HL-60 (cell line): ENCODE measurements at regions not wholly inside any gene's neighbourhood (a gene's known extent, or its start where the extent isn't known, plus 50 kb on each side); places are given as distances from the start of the nearest gene placed in this dataset.

Experiments used
- DNase-seq, 2 experiments: peaks; one replicate each; pipeline ENCODE4 v3.0.0-alpha.2; 2010 to 2020; ENCODE audit warnings: low read depth in 1 of 2, low spot score in 1 of 2
- H3K27ac ChIP-seq: fragments of 250-450 bp; sonication (Bioruptor Pico); replicated peaks from 2 replicates; pipeline ENCODE4 v1.5.1; 2020; ENCODE audit warnings: mild to moderate bottlenecking, moderate library complexity
- H3K27me3 ChIP-seq: fragments of 250-450 bp; sonication (Bioruptor Pico); 2 replicates; pipeline ENCODE4 v1.5.1; 2021; ENCODE audit warnings: mild to moderate bottlenecking, moderate library complexity; ENCODE audit not compliant: insufficient read depth, poor library complexity, severe bottlenecking
- H3K4me3 ChIP-seq: replicated peaks from 2 replicates; pipeline ENCODE4 v1.5.1; 2011; ENCODE audit warnings: mild to moderate bottlenecking, control low read depth, low read length; ENCODE audit not compliant: insufficient read depth
- GABPA ChIP-seq: IDR thresholded peaks from 2 replicates; pipeline ENCODE4 v1.6.1; 2012; ENCODE audit warnings: low read depth
- POLR2AphosphoS5 ChIP-seq: IDR thresholded peaks from 2 replicates; pipeline ENCODE4 v1.6.1; 2012; ENCODE audit warnings: low read depth
- REST ChIP-seq: IDR thresholded peaks from 2 replicates; pipeline ENCODE4 v1.6.1; 2012; ENCODE audit warnings: low read depth; ENCODE audit not compliant: insufficient replicate concordance
- SPI1 ChIP-seq: IDR thresholded peaks from 2 replicates; pipeline ENCODE4 v1.6.1; 2012; ENCODE audit warnings: low read depth, mild to moderate bottlenecking, borderline replicate concordance
- TF ChIP-seq, protein P1 (sequence below): IDR thresholded peaks from one replicate; pipeline ENCODE4 v1.5.1; 2011; ENCODE audit warnings: low read length, control low read depth, inconsistent platforms; ENCODE audit not compliant: insufficient read depth

GRCh38 chr7:86962623-86963022, 96.8 kb downstream of the ELAPOR2 start:
- H3K4me3 ChIP-seq: no peak overlapping the region
- no peak overlapping the region for H3K27ac ChIP-seq
- no peaks in the 10 kb centered on the region for H3K27me3 ChIP-seq
- TF ChIP-seq POLR2AphosphoS5 (no peak), GABPA (no peak), SPI1 (no peak), REST (no peak)
- TF ChIP-seq, protein P1, sequence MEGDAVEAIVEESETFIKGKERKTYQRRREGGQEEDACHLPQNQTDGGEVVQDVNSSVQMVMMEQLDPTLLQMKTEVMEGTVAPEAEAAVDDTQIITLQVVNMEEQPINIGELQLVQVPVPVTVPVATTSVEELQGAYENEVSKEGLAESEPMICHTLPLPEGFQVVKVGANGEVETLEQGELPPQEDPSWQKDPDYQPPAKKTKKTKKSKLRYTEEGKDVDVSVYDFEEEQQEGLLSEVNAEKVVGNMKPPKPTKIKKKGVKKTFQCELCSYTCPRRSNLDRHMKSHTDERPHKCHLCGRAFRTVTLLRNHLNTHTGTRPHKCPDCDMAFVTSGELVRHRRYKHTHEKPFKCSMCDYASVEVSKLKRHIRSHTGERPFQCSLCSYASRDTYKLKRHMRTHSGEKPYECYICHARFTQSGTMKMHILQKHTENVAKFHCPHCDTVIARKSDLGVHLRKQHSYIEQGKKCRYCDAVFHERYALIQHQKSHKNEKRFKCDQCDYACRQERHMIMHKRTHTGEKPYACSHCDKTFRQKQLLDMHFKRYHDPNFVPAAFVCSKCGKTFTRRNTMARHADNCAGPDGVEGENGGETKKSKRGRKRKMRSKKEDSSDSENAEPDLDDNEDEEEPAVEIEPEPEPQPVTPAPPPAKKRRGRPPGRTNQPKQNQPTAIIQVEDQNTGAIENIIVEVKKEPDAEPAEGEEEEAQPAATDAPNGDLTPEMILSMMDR: no peak
- DNase-seq: no peak

- H3K27me3 ChIP-seq: no peaks in the 10 kb centered on the region
- H3K27ac ChIP-seq: no peak overlapping the region
- TF ChIP-seq, protein P1: no peak
- TF ChIP-seq REST (no peak), SPI1 (no peak), GABPA (no peak), POLR2AphosphoS5 (no peak)
- no peak for DNase-seq
- H3K4me3 ChIP-seq: no peak overlapping the region
These were observed 97.8 kb downstream of the ELAPOR2 start for GRCh38 chr7:86961686-86962085.

DNA sequence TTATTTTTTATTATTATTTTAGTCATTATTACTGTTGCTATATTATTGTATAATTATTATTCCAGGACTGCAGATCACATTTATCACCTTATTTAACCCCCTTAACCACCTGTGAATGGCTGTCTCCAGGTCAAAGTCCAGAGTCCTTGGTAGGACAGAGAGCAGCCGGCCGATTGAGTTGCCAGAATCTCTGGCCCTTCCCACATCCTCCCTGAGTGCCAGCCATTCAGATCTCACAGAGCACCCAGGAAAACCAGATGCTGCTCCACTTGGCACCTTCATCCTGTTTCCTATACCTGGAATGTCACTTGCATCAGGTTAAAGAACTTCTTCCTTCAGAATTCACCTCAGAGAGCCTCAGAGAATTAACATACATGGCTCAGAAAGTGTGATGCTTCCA, 101.1 kb downstream of the ELAPOR2 start:
- Histone ChIP-seq H3K27me3 (no peaks in the 10 kb centered on the region), H3K4me3 (no peak overlapping the region), H3K27ac (no peak overlapping the region)
- DNase-seq: no peak
- TF ChIP-seq, protein P1: no peak
- no peak for TF ChIP-seq GABPA
- no peak for TF ChIP-seq POLR2AphosphoS5
- no peak for TF ChIP-seq SPI1
- no peak for TF ChIP-seq REST
